PC-9 (cell line): ENCODE measurements at regions not wholly inside any gene's neighbourhood (a gene's known extent, or its start where the extent isn't known, plus 50 kb on each side); places are given as distances from the start of the nearest gene placed in this dataset.

ENCODE experiments used
- BruUV-seq: library from RNA; stranded (reverse); fragments of 400-500 nt; replicated peaks from 2 replicates; lab custom pipeline; 2021; lab: Mats Ljungman, UMichigan
- CTCF ChIA-PET: fragments of 300-600 bp; sonication (Branson Sonifier 250); formaldehyde crosslinking; loops from one replicate; lab custom pipeline; 2022; ENCODE audit warnings: antibody characterized with exemption; lab: Charles Lee
- POLR2A ChIA-PET: fragments of 300-600 bp; sonication (Branson Sonifier 250); formaldehyde crosslinking; loops from one replicate; lab custom pipeline; 2022; ENCODE audit warnings: antibody characterized with exemption; ENCODE audit not compliant: unreplicated experiment; lab: Charles Lee
- DNase-seq, 2 experiments: peaks; one replicate each; pipeline versions ENCODE4 v3.0.0 to v3.0.0-alpha.2; 2015 to 2022; ENCODE audit warnings: mixed read lengths in 1 of 2
- H2AFZ ChIP-seq: fragments of 200-600 bp; sonication (generic); 2 replicates; pipeline ENCODE4 v1.8.1; 2017; ENCODE audit warnings: antibody characterized with exemption
- H3F3A ChIP-seq: fragments of 200-600 bp; sonication (generic); 2 replicates; pipeline ENCODE4 v1.8.1; 2017; ENCODE audit warnings: antibody characterized with exemption, mild to moderate bottlenecking, low read depth; ENCODE audit not compliant: insufficient read depth
- H3K27ac ChIP-seq: fragments of 200-600 bp; sonication (generic); 2 replicates; pipeline ENCODE4 v1.6.1; 2016; ENCODE audit warnings: mixed run types
- H3K27me3 ChIP-seq: fragments of 200-600 bp; sonication (generic); 2 replicates; pipeline ENCODE4 v1.6.1; 2016; ENCODE audit warnings: low read depth, mixed run types; ENCODE audit not compliant: insufficient read depth
- H3K36me3 ChIP-seq: fragments of 200-600 bp; sonication (generic); 2 replicates; pipeline ENCODE4 v1.6.1; 2016; ENCODE audit warnings: low read depth, mixed run types
- H3K4me1 ChIP-seq: fragments of 200-600 bp; sonication (generic); replicated peaks from 2 replicates; pipeline ENCODE4 v1.6.1; 2016; ENCODE audit warnings: mixed run types; ENCODE audit not compliant: insufficient read depth
- H3K4me2 ChIP-seq: fragments of 200-600 bp; sonication (generic); 2 replicates; pipeline ENCODE4 v1.6.1; 2017; ENCODE audit warnings: mixed run types
- H3K4me3 ChIP-seq: fragments of 200-600 bp; sonication (generic); 2 replicates; pipeline ENCODE4 v1.6.1; 2016; ENCODE audit warnings: mixed run types
- H3K79me2 ChIP-seq: fragments of 200-600 bp; sonication (generic); 2 replicates; pipeline ENCODE4 v1.6.1; 2017; ENCODE audit warnings: low read depth, mixed run types
- H3K9me2 ChIP-seq: fragments of 200-600 bp; sonication (generic); 2 replicates; pipeline ENCODE4 v1.8.1; 2017; ENCODE audit warnings: mild to moderate bottlenecking; ENCODE audit not compliant: insufficient read depth
- H3K9me3 ChIP-seq: fragments of 200-600 bp; sonication (generic); 2 replicates; pipeline ENCODE4 v1.8.1; 2016; ENCODE audit warnings: low read depth; ENCODE audit not compliant: insufficient read depth
- H4K20me1 ChIP-seq: fragments of 200-600 bp; sonication (generic); 2 replicates; pipeline ENCODE4 v1.8.1; 2017; ENCODE audit not compliant: insufficient read depth
- EZH2 ChIP-seq: fragments of 200-600 bp; sonication (generic); IDR thresholded peaks from 2 replicates; pipeline ENCODE4 v1.8.0; 2017; ENCODE audit warnings: antibody characterized with exemption, low read depth
- intact Hi-C: fragments of 100-400 bp; cut with micrococcal nuclease; formaldehyde crosslinking; loops from one replicate; pipeline ENCODE4 v1.10.0; 2022; ENCODE audit not compliant: unreplicated experiment
- TF ChIP-seq, protein P1 (sequence below): fragments of 200-600 bp; sonication (generic); conservative IDR thresholded peaks from 2 replicates; pipeline ENCODE4 v1.6.1; 2017; ENCODE audit warnings: mixed run types, antibody characterized with exemption, mild to moderate bottlenecking, moderate library complexity

DNA sequence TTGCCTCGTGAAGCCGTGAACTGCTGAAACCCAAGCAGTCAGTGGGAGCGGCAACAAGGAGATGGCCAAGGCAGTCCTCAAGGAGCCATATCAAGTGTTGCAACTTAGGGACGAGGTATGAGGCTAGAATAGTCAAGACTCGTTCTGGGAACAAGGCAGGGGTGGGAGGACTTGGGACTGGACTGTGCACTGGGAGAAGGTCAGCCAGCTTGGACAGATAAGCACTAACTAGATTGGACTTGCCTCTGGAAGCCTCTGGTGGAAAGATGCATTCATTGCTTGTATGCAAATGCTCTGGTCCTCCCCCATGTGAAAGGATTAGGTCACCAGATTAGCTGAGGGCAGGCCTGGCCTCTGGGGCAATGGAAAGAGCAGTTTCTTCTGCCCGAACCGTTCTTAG, 123.3 kb upstream of the CTNNB1 start:
- no TSS peak for BruUV-seq
- no peak for TF ChIP-seq EZH2
- TF ChIP-seq, protein P1, sequence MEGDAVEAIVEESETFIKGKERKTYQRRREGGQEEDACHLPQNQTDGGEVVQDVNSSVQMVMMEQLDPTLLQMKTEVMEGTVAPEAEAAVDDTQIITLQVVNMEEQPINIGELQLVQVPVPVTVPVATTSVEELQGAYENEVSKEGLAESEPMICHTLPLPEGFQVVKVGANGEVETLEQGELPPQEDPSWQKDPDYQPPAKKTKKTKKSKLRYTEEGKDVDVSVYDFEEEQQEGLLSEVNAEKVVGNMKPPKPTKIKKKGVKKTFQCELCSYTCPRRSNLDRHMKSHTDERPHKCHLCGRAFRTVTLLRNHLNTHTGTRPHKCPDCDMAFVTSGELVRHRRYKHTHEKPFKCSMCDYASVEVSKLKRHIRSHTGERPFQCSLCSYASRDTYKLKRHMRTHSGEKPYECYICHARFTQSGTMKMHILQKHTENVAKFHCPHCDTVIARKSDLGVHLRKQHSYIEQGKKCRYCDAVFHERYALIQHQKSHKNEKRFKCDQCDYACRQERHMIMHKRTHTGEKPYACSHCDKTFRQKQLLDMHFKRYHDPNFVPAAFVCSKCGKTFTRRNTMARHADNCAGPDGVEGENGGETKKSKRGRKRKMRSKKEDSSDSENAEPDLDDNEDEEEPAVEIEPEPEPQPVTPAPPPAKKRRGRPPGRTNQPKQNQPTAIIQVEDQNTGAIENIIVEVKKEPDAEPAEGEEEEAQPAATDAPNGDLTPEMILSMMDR, result no peak
- CTCF ChIA-PET, result no interaction called here
- no peaks in the 10 kb centered on the region for H3K9me3 ChIP-seq
- H3K79me2 ChIP-seq, result no peaks in the 10 kb centered on the region
- POLR2A ChIA-PET, result interaction anchor here (0.5 kb wide), 1 partner anchor 283 kb away, joined by 4 read pairs; no protein-coding TSS in a partner anchor
- no peak for DNase-seq
- H3K27ac ChIP-seq, result no peak overlapping the region
- H3K9me2 ChIP-seq, result no peaks in the 10 kb centered on the region
- H4K20me1 ChIP-seq, result no peaks in the 10 kb centered on the region
- H3K4me2 ChIP-seq, result no peak overlapping the region
- H3F3A ChIP-seq, result no peaks in the 10 kb centered on the region
- no peak overlapping the region for H2AFZ ChIP-seq
- intact Hi-C loops, result no loop called here
- no peak overlapping the region for H3K4me3 ChIP-seq
- no peaks in the 10 kb centered on the region for H3K36me3 ChIP-seq
- H3K27me3 ChIP-seq, result no peaks in the 10 kb centered on the region
- H3K4me1 ChIP-seq, result no peaks in the 10 kb centered on the region

DNA sequence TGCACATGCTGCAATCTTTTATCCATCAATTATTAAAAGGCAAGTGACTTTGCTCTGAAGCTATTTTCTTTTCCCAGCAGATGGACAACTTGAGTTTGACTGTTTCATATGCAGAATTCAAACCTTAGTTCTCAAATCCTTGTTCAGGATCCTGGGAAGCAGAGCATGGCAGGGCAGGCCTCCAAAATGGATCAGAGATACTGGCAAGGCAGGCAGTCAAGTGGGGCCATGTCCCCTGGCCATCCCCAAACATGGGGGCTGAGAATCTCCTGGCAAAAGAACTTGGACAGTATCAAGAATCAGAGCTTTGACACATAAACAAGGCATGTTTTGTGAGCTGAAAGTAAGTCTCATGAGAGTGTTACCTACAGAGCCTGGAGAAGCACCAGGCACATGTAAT, 122.9 kb upstream of the CTNNB1 start:
- Histone ChIP-seq H2AFZ (no peak overlapping the region), H3K27me3 (no peaks in the 10 kb centered on the region), H3K9me3 (no peaks in the 10 kb centered on the region), H3K4me2 (no peak overlapping the region), H3K79me2 (no peaks in the 10 kb centered on the region), H3K27ac (no peak overlapping the region), H3K9me2 (no peaks in the 10 kb centered on the region), H4K20me1 (no peaks in the 10 kb centered on the region), H3K4me1 (no peaks in the 10 kb centered on the region), H3K36me3 (no peaks in the 10 kb centered on the region), H3K4me3 (no peak overlapping the region), H3F3A (no peaks in the 10 kb centered on the region)
- no peak for TF ChIP-seq EZH2
- TF ChIP-seq, protein P1, result no peak
- intact Hi-C loops, result no loop called here
- no peak for DNase-seq
- ChIA-PET CTCF (no interaction called here), POLR2A (no interaction called here)
- no TSS peak for BruUV-seq

DNA sequence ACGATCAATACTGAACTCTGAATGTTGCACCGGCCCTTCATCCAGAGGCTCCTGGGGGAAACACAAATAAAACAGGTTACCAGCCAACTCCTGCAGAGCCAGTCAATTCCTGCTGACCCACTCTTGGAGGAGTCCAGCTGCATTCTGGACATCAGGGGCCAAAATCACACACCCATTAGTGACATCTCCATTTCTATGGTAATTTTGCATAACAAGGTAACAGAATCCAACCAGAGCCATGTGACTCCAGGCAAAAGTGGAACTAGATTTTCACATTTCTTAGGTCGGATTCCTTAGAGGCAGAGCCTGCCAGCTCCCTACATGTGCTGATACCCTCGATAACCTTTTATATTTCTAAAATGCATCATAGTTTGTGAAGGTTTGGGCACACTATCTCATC, 119.2 kb upstream of the CTNNB1 start:
- CTCF ChIA-PET, result no interaction called here
- intact Hi-C loops, result no loop called here

More for the DNA sequence above, 119.2 kb upstream of the CTNNB1 start:
- Histone ChIP-seq H3K27ac (no peak overlapping the region), H3K27me3 (no peaks in the 10 kb centered on the region), H2AFZ (no peak overlapping the region), H4K20me1 (no peaks in the 10 kb centered on the region), H3K9me3 (no peaks in the 10 kb centered on the region), H3F3A (no peaks in the 10 kb centered on the region), H3K79me2 (no peaks in the 10 kb centered on the region), H3K9me2 (no peaks in the 10 kb centered on the region), H3K4me3 (no peak overlapping the region), H3K4me2 (no peak overlapping the region), H3K36me3 (no peaks in the 10 kb centered on the region), H3K4me1 (no peaks in the 10 kb centered on the region)
- no peak for DNase-seq
- TF ChIP-seq EZH2, result no peak
- TF ChIP-seq, protein P1, result no peak
- POLR2A ChIA-PET, result no interaction called here
- BruUV-seq, result no TSS peak
